NCI-H524 treated with DMSO at 0.1 percent for 48 hours (cell line): ENCODE measurements at regions not wholly inside any gene's neighbourhood (a gene's known extent, or its start where the extent isn't known, plus 50 kb on each side); places are given as distances from the start of the nearest gene placed in this dataset.

ENCODE experiments used
- DNase-seq: peaks from one replicate; lab custom pipeline; 2025; lab: John Stamatoyannopoulos, UW

DNA sequence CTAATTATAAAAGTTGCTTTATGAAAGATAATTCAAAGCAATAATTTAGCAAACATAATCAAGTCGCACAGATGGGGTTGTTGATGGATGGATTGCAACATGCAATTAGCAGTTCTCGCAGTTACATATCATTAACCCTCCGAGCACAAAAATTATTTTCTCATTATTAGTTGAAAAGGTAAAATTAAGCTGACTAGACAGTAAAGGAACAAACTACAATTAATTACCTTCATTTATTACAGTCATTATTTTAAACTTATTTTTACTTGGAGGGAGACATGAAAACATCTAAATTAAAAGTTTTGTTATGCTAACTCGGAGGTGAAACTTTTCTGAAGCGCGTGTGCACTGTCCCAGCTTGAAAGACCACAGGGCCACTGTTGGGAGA, 146.9 kb downstream of the PHETA1 start:
- DNase-seq: no peak

DNA sequence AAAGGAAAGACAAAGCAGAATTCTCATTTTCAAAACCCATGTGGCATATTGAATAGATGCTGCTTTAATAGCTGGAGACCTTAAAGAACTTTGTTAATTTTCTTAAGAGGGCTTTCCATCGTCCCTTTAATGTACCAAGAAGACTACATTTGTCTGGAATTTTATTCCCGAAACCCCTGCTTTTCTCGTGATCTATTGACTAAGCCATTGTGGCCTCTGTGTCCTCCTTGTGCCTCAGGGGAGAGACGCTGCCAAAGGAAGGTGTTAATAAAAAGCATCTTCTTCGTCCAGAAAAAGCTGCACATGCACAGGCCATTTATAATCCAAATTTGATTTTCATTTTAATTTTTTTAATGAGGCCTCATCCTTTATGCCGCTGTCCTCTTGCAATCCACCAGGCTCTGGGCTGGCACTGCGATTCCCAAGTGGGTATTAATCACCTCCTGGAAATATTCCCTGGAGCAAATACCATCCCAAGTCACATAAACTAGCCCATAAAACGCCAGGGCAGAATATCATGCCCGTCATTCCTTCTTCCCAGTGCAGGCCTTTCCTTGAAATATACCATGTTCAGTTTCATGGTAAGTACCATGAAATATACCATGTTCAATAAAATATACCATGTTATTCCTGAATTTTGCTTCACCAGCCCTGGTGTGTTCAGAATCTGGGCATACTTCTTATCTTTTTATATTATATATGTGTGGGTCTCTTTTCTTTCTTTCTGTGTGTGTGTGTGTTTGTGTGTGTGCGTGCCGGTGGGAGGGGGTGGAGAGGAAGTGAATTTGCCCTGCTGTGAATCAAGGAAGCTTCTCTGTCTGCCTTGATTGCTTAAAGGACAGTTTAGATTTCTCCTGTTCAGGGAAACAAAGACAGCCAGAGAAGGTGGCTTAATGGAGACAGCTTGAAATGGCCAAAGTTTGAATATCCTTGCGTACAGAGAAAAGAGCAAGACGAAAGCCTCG, 147.6 kb downstream of the PHETA1 start:
- DNase-seq: no peak

DNA sequence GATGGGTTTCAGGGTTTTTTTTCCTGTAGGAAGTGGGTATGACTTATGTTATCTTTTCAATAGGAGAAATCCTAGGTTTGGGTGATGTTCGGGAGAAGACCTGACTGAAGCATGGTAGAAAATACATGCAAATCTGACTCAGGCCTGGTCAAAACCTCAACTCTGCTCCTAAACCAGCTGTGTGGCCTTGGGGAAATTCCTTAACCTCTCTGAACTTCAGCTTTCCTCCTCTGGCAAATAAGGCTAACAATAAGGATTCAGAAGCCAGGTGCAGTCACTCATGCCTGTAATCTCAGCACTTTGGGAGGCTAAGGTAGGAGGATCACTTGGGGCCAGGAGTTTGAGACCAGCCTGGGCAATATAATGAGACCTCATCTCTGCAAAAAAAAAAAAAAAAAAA, 148.5 kb downstream of the PHETA1 start:
- DNase-seq: no peak

DNA sequence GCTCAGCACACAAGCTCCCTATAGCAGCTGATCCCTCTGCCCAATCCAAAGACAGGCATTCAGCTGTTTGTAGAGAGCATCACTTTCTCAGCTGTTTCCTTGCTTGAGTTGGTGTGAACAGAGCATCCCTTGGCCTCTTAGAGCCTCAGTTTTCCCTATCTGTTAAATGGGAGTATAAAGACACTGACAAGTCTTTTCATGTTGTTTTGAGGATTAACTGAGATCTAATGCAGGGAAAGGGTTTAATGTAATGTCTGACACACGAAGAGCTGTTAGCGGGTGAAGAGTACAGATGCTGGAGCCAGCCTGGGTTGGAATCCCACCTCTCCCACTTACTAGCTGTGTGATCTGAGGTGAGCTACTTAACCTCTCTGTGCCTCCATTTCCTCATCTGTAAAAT, 149.5 kb downstream of the PHETA1 start:
- no peak for DNase-seq

DNA sequence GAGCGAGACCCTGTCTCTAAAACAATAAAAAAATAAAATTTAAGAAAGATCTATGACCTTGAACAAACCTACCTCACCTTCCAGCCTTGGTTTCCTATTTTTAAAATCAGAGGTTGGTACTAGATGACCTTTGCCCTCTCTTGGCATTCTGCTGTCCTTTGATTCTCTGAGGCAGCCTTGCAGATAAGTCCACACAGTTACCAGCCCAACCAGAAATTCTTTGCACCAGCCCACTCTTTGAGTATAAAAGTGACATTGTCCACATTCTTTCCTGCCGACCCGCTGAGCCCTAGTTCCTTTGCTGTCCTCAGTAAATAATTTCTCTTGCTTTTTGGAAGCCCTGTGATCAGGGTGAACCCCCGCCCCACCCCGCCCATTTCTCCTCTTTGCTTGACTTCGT, 150.4 kb downstream of the PHETA1 start:
- DNase-seq: no peak

DNA sequence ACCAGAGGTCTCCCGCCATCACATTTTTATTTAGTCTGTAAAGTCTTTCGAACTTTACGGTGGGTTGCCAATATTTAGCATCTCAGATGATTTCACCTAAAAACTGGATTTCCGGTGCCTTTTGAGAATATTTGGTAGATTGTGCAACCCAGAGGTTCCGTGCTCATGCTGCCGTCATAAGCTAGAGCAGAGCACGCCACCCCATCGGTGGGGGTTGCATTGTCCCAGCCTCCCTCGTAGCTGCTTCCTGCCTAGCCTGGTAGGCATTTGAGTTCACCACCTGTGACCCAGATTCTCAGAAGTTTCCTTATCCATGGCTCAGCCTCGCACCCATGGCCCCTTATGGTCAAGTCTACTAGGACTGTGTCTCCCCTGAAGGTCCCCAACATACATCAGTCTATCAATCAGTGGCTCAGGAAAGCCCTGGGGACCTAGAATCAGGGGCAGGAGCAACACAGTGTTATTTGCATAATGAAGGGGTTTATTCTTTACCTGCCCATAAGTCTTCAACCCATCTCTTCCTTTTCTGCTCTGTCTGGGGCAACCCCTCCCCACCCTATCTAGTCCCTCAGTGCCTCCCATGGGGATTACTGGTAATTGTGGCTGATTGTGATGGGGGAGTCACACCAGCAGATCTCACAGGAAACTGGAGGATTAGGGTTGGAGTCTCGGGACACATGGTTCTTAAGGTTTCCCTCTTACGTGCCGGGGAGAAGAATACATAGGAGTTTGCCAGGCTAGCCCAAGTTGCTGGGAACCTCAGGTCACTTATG, 152.3 kb downstream of the PHETA1 start:
- no peak for DNase-seq

DNA sequence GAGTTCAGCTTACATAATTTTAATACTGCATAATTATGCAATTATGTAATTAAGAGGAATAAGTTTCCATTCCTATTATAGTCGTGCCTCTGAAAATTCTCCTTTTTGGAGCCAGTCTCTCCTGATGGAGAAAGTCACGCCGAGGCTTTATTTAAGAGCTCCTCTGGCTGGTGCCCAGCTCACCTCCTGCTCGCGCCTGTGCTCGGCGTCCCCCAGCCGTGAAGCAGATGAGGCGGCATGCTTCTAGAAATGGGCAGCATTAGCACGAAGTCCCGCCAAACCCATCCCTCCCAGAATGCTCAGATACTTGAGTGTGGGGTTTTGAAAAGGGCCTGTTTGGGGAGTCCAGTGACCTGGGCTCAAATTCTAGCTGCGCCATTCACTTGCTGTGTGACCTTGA, 153.0 kb downstream of the PHETA1 start:
- no peak for DNase-seq

DNA sequence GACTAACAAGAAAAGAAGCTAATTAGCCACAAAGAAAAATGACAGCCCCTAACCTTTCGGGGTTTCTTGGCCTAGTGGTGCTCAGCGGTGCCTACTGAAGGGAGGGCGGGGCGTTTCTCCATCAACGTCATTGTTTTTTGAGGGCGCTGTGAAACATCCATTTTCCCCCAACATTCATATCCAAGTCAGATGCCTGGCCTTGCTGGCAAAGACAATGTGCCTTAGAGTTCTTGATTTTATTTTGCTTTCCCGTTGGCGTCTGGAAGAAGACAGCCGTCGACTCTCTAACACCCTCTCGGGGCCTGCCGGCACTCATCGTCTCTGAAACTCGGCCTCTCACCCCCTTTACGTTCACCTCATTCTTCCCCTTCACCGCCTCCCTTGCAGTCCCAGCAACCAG, 154.5 kb downstream of the PHETA1 start:
- DNase-seq: no peak

DNA sequence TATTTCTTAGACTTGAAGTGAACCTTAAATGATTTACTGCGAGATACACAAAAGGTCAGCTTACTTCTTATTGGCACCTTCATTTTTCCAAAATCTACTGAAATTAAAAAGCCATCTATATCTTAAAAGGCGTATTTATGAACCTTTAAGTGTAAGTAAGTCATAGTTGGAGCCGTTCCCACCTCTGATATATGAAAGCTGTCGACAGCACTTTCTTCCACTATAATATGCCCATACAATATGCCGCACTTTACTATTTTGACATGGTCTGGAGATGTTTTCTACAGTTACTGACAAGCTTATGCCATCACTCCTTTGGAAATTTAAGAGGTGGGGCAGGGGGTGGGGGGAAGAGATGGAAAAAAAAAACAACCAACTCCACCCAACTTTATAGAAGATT, 155.3 kb downstream of the PHETA1 start:
- no peak for DNase-seq

DNA sequence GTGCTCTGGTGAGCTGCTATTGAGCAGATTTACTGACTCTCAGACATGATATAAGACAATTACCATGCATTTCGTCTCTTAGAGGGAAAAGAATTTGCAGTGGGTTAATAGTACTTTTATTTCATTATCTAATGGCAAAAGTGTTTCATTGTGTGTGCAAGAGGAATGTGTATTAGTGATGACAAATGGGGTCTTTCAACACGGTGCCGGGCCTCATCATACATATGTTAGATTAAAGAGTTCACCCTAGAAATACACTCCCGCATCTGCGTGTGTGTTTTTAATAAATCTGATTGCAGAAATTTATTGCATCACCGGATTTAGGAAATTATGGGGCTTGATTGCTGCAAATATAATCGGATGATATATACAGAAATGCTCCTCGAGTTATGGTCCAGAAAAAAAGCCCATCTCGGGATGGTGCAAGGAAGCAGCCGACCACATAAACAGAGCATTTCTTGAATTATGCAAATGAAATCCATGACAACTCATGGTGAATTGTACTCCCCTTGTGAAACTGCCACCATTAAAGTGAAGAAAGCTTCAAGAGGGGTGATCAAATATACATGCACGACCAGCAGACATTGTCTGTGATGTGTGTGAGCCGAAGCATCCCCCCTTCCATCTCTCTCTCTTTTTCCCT, 156.0 kb downstream of the PHETA1 start:
- no peak for DNase-seq

DNA sequence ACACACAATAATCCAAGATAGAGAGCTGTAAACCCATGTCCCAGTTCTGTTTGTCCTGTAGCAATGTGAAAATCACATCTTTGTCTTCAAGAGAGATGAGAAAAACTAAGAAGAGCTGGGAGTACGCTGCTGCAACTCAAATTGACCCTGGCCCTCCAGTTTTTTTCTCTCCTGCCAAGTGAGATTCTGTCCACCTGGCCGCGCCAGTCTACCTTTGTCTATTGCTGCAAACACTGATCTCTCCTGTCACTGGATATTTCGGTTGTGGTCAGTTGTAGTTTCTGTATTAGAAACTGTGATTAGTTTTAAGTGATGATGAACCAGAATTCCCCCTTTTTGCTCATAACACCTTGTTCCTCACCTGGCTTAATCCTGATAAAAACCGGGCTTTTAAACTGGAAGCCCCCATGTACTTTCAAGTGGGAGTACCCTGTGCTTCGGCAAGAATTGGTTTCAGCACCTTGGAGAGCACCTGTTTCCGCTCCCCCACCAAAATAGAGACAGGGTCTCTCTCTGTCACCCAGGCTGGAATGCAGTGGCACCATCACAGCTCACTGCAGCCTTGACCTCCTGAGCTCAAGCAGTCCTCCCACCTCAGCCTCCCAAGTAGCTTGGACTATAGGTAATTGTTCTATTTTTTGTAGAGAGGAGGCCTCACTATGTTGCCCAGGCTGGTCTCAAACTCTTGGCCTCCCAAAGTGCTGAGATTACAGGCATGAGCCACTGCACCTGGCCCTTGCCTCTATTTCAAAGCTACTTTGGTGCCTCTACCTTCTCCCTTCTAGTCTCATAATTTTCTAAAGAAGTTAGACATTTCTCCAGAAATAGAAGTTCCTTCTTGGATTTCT, 156.8 kb downstream of the PHETA1 start:
- no peak for DNase-seq

DNA sequence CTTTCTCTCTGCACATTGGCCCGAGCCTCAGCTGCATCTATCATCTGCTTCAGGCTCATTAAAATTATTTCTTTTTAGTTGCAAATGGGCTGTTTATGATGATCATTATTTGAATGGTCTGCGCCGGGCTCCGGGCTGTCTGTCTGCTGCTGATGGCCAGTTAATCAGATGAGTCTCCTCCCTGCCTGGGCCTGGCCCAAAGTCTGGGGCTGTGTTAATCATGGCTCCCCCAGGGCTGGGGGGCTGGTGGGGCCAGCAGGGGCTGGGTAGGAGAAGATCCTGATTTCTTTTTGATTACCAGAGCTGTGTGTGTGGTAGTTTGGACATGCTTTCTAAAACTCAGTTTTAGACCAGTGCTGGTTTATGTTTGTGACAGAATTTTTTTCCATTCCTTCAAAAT, 159.1 kb downstream of the PHETA1 start:
- DNase-seq: no peak

DNA sequence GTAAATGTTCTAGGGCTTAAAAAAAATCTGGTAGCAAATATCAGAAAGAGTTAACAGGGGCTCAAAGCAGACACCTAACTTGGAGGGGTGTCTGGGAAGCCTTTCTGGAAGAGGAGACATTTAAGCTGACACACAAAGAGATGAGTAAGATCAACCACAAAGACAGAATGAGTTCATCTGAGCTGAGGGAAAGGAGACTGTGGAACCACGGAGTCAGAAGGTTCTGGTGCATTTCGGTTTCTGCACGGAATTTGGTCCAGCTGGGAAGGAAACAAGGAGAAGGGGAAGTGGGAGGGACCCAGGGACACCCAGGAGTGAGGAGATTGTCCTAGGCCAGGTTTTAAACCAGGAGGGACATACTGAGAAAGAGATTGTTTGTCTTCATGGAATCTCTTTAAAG, 161.1 kb downstream of the PHETA1 start:
- DNase-seq: no peak

DNA sequence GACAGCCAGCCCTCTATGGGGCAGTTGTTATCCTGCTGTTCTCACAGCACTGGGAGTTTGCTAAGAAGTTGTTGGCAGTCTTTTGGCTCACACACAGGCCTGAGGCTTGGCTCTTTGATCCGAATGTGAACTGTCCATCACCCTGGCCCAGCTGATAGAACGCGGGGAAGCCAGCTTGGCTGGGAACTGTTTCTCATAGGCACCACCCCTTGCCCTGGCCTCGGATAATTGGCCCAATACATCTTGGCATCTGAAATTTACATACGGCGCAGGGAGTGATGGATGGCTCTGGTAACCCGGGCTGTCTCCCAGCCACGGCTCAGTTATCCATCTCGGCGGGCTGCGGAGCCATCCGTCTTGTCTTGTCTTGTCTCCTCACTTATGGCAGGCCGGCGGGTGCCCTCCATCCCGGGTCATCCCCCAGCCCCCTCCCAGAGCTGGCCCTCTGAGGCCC, 164.1 kb downstream of the PHETA1 start:
- no peak for DNase-seq

DNA sequence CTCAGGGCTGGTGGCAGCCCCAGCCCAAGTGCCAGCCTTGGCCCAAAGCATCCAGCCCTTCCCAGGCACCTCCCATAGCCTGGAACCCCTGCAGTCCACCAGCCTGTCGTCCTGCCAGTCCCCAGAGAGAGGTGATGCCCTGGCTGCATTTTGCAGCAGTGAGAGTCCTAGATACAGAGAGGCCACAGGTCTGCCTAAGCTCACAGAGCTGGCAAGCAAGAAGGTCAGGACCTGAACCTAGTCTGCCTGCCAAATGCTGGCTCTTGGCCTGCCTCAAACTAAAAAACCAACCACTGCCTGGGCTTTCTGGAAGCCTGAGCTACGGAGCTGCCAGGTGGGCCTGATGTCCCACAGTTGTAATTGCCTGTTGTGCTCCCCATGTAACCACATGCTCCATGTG, 164.9 kb downstream of the PHETA1 start:
- DNase-seq: no peak

DNA sequence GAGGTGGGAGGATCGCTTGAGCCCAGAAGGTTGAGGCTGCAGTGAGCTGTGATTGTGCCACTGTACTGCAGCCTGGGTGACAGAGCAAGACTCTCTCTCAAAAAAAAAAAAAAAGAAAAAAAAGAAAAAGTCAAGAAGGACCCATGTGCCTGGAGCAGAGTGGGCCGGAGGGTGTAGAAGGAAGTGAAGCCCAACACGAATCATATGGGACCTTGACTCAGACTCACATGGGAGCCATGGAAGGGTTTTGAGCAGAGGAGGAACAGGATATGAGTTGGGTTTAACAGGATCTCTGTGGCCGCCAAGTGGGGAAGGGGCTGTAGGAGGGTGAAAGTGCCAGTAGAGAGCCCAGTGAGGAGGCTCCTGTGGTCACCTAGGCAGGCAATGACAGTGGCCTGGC, 165.4 kb downstream of the PHETA1 start:
- DNase-seq: no peak

DNA sequence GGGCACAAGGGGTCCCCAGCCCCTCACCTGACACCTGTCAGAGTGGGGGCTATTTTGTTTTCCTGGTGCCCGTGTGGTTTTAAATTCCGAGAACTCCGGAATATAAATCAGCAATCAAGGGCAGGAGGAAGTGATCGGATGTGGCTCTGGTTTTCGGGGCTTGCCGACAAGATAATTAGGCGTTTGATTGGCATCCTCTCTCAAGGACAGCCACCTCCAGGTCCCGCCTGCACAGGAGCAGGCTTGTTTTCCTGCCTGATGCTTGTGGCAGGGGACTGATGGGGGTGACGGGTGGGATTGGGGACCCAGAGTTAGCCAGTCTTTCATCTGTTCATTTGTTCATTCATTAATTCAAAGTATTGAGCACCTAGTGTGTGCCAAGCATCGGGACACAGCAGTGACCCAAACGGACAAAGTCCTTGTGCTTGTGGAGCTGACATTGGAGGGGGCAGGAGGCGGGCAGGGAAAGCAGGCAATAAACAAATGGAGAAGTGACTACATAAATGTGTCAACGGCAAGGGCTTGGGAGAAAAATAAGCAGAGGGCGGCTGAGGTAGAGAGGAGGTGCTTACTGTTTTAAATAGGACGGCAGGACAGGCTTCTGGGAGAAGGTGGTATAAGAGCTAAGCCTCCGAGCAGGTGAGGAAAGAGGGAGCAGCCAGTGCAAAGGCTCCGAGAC, 166.5 kb downstream of the PHETA1 start:
- DNase-seq: no peak

DNA sequence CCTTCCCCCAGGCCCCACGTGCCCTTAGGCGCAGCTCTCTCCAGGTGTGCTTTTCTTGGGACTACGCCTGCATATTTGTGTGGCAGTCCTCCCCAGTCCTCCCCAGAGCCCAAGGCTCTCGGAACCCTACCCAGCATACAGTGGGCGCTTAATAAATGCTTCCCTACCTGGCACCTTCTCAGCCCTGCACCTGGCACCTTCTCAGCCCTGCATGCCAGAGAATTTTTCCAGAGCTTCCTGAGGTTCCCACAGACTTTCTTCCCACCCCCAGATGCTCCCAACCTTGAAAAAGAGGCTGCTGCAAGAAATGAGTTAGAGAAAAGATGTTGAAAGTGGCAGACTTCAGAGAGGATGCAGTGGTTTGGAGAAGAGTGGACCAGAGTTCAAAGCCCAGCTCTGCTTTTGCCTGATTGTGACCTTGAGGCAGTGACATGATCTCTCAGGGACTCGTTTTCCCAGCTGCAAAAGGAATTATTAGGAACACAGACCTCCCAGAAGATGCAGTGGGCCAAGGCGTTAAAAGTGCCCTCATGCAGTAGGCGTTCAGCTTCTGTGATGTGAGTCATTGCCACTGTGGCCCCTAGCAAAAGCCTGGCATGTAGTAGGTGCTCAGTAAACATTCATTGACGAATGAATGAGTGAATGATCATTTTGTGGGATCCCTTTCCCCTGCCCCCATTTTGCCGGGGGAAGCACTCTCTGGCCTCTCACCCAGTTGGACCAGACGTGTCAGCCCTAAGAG, 167.2 kb downstream of the PHETA1 start:
- DNase-seq: no peak

DNA sequence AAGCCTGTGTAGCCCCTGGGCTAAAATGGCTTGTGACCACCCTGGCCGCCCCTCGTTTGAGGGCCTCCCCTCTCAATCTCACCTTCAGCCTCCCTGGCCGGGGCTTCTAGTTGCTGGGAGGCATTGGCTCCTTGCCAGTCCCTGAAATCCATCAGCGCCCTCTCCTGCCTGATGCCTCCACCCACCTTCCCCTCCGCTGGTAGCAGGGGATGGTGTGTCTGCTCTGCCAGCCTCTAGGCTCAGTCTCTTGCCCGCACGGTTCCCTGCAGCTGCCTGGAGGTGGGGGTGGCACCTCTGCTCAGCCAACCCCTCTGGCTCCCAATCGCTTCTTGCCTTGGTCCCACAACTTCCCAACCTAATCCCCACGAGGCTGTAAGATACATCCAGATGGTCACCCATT, 167.9 kb downstream of the PHETA1 start:
- peak; percentile 52 for DNase-seq

DNA sequence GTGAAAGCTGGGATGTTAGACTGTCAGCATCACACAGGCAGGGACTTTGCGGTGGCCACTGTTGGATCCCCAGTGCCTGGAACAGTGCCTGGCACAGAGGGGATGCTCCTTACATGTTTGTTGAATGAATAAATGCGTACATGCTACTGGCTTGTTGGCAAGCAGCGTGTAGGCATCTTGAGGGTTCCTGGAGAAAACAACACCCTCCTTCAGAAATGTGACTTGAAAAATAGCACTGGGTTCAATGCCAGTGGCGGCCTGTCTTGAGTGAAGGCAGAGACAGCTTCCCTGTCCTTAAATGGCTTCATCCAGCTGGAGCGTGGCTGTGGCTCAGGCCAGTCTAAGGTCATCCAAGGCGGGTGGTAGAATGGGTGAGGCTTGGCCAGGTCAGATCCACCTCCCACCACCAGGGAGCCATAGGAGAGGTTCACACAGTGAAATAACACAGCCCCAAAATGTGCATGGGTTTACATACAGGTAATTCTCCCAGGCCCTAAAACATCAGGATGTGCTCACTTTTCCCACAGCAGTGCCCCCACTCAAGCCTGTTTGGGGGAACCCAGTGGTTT, 171.4 kb downstream of the PHETA1 start:
- DNase-seq: no peak
